ENCODE measurements at regions not wholly inside any gene's neighbourhood (a gene's known extent, or its start where the extent isn't known, plus 50 kb on each side); places are given as distances from the start of the nearest gene placed in this dataset.

DNA sequence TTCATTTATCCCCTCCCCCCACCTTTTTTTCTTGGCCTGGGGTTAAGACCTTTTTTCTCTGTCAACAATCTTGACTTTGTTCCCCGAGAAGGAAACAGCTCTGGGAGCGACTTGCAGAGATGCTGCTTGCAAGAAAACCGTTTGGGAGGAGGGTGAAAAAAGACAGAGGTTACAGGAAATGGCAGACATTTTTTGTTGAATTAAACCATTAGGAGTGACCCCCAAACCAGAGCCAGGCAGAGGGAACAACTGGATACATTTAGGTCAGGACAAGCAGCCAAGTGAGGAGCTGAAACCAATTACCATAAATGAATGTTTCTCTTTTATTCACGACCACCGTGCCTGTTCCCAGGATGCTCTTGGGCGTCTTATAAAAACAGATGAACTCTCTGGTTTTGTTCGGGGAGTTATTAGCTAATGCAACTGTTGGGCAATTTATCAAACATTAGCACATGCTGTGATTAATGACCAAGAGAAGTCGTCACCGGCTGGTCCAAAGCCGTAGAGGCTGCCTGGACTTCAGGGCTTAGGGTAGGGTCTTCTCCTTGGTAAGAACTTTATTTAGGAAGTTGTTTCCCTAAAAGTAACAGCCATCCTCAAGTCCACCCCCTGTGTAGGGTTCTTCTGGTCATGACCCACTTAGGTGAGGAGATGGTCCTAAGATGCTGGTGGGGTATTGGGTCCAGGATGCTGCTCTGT, 141.0 kb downstream of the FOXD2 start:
- Mint-ChIP-seq H3K27me3 (peaks cover 10% of the 10 kb centered on the region), H3K27ac (no peak overlapping the region), H3K9me3 (no peaks in the 10 kb centered on the region), H3K4me1 (no peaks in the 10 kb centered on the region), H3K36me3 (no peaks in the 10 kb centered on the region), H3K4me3 (no peak overlapping the region)
- Histone ChIP-seq H3K27me3 (ENCODE audit: control insufficient read depth, insufficient read depth, low read length) (peaks cover 3% of the 10 kb centered on the region), H3K27ac (ENCODE audit: insufficient read depth, low read length, poor library complexity, severe bottlenecking) (no peak overlapping the region), H3K4me3 (ENCODE audit: low read depth, low read length) (no peak overlapping the region), H3K9me3 (ENCODE audit: control insufficient read depth in 2 of 2, low read length in 2 of 2) (no peaks in the 10 kb centered on the region), H3K4me1 (ENCODE audit: control insufficient read depth, insufficient read depth, low read length, poor library complexity, severe bottlenecking) (no peaks in the 10 kb centered on the region), H3K36me3 (ENCODE audit: control insufficient read depth, insufficient read depth, low read length) (no peaks in the 10 kb centered on the region)
- DNase-seq (no peak), ATAC-seq (ENCODE audit: low read depth in 2 of 2) (no peak)

DNA sequence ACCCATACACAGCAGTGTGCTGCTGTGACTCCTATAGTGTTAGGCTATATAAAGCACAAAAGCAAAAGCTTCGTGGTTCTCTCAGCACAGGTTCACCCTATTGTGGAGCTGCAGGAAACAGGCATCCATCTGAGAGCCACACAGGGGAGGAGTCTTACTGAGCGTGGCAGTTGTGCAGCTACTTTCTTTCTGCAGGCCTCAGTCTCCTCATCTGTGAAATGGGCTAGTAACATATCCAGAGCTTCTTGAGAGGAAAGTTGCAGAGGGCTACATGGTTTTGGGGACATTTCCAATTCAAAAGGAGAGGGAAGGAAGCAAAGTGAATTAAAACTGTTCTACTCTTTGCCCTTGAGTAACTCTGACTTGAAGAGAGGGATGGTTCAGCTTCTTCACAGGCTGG, 142.0 kb downstream of the FOXD2 start:
- Histone ChIP-seq H3K4me3 (ENCODE audit: low read depth, low read length) (no peak overlapping the region), H3K9me3 (ENCODE audit: control insufficient read depth in 2 of 2, low read length in 2 of 2) (no peaks in the 10 kb centered on the region), H3K27ac (ENCODE audit: insufficient read depth, low read length, poor library complexity, severe bottlenecking) (no peak overlapping the region), H3K4me1 (ENCODE audit: control insufficient read depth, insufficient read depth, low read length, poor library complexity, severe bottlenecking) (no peaks in the 10 kb centered on the region), H3K36me3 (ENCODE audit: control insufficient read depth, insufficient read depth, low read length) (no peaks in the 10 kb centered on the region), H3K27me3 (ENCODE audit: control insufficient read depth, insufficient read depth, low read length) (peaks cover 3% of the 10 kb centered on the region)
- Mint-ChIP-seq H3K4me1 (no peaks in the 10 kb centered on the region), H3K27me3 (peaks cover 8% of the 10 kb centered on the region), H3K9me3 (no peaks in the 10 kb centered on the region), H3K4me3 (no peak overlapping the region), H3K27ac (no peak overlapping the region), H3K36me3 (no peaks in the 10 kb centered on the region)
- ATAC-seq (ENCODE audit: low read depth in 2 of 2) (no peak), DNase-seq (no peak)

- Mint-ChIP-seq H3K4me3 (no peak overlapping the region), H3K27ac (no peak overlapping the region), H3K27me3 (peaks cover 15% of the 10 kb centered on the region), H3K4me1 (no peaks in the 10 kb centered on the region), H3K9me3 (peaks cover 0 to 2% (median 0%) of the 10 kb centered on the region in 7 donors), H3K36me3 (no peaks in the 10 kb centered on the region)
- Histone ChIP-seq H3K4me3 (ENCODE audit: low read depth, low read length) (no peak overlapping the region), H3K36me3 (ENCODE audit: control insufficient read depth, insufficient read depth, low read length) (no peaks in the 10 kb centered on the region), H3K27ac (ENCODE audit: insufficient read depth, low read length, poor library complexity, severe bottlenecking) (no peak overlapping the region), H3K27me3 (ENCODE audit: control insufficient read depth, insufficient read depth, low read length) (peaks cover 3% of the 10 kb centered on the region), H3K9me3 (ENCODE audit: control insufficient read depth in 2 of 2, low read length in 2 of 2) (no peaks in the 10 kb centered on the region), H3K4me1 (ENCODE audit: control insufficient read depth, insufficient read depth, low read length, poor library complexity, severe bottlenecking) (no peaks in the 10 kb centered on the region)
- DNase-seq (no peak), ATAC-seq (ENCODE audit: low read depth in 2 of 2) (no peak)
Measured at GRCh38 chr1:47580451-47580995, 142.7 kb downstream of the FOXD2 start.

- DNase-seq (no peak), ATAC-seq (ENCODE audit: low read depth in 2 of 2) (no peak)
- H3K27me3 Mint-ChIP-seq: peaks cover 17% of the 10 kb centered on the region
Measured at GRCh38 chr1:47582891-47583608, 145.2 kb downstream of the FOXD2 start.

GRCh38 chr1:47584249-47584648, 146.4 kb downstream of the FOXD2 start:
- H3K27ac ChIP-seq (ENCODE audit: insufficient read depth, low read length, poor library complexity, severe bottlenecking): no peak overlapping the region
- DNase-seq: no peak

More at GRCh38 chr1:47582891-47583608, 145.2 kb downstream of the FOXD2 start:
- no peaks in the 10 kb centered on the region for H3K9me3 ChIP-seq (ENCODE audit: control insufficient read depth in 2 of 2, low read length in 2 of 2)
- H3K27ac ChIP-seq (ENCODE audit: insufficient read depth, low read length, poor library complexity, severe bottlenecking): no peak overlapping the region
- H3K27me3 ChIP-seq (ENCODE audit: control insufficient read depth, insufficient read depth, low read length): peaks cover 3% of the 10 kb centered on the region
- Mint-ChIP-seq H3K4me1 (no peaks in the 10 kb centered on the region), H3K9me3 (peaks cover 0 to 2% (median 0%) of the 10 kb centered on the region in 7 donors), H3K4me3 (no peak overlapping the region), H3K27ac (no peak overlapping the region), H3K36me3 (no peaks in the 10 kb centered on the region)
- no peak overlapping the region for H3K4me3 ChIP-seq (ENCODE audit: low read depth, low read length)
- H3K36me3 ChIP-seq (ENCODE audit: control insufficient read depth, insufficient read depth, low read length): no peaks in the 10 kb centered on the region
- no peaks in the 10 kb centered on the region for H3K4me1 ChIP-seq (ENCODE audit: control insufficient read depth, insufficient read depth, low read length, poor library complexity, severe bottlenecking)

DNA sequence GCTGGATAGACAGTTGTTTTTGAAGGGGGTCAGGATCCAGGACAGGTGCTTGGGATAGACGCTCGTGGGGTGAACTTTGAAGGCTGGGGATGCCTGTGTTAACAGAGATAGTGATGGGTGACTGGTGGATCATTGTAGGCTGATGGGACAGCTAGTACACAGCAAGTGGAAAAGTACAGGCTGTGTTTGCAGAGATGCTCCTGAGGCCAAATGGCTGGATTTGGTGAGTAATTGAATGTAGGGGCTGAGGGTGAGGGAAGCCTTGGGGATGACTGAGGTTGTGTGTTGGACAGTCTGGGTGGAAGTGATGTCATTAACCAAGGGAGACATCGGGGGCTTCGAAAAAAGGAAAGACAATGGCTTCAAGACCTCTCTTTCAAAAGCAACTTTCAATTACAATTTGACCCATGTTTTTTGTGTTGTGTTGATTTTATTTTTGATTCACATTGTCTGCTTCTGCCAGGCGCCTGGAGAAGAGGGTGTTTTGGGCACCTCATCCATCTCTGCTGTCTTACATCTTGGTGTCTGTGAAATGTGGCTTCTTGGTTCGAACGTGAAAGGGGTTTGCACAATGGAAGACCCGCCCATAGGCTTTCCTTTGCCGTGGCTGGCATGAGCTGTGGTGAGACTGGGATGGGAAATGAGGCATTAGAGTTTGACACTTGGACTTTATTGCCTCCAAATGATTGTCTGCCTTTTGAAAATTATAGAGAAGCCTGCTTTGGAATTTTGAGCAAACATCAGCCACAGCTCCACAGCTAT, 147.5 kb downstream of the FOXD2 start:
- no peak overlapping the region for H3K27ac Mint-ChIP-seq
- no peaks in the 10 kb centered on the region for H3K36me3 ChIP-seq (ENCODE audit: control insufficient read depth, insufficient read depth, low read length)
- peaks cover 17% of the 10 kb centered on the region for H3K27me3 Mint-ChIP-seq
- no peaks in the 10 kb centered on the region for H3K9me3 ChIP-seq (ENCODE audit: control insufficient read depth in 2 of 2, low read length in 2 of 2)
- H3K4me3 ChIP-seq (ENCODE audit: low read depth, low read length): no peak overlapping the region
- H3K36me3 Mint-ChIP-seq: no peaks in the 10 kb centered on the region
- peaks cover 0 to 2% (median 0%) of the 10 kb centered on the region in 7 donors for H3K9me3 Mint-ChIP-seq
- ATAC-seq (ENCODE audit: low read depth in 2 of 2) (no peak), DNase-seq (no peak)
- H3K27me3 ChIP-seq (ENCODE audit: control insufficient read depth, insufficient read depth, low read length): peaks cover 3% of the 10 kb centered on the region
- no peak overlapping the region for H3K27ac ChIP-seq (ENCODE audit: insufficient read depth, low read length, poor library complexity, severe bottlenecking)
- H3K4me1 Mint-ChIP-seq: no peaks in the 10 kb centered on the region
- H3K4me1 ChIP-seq (ENCODE audit: control insufficient read depth, insufficient read depth, low read length, poor library complexity, severe bottlenecking): no peaks in the 10 kb centered on the region
- H3K4me3 Mint-ChIP-seq: no peak overlapping the region

More at GRCh38 chr1:47584249-47584648, 146.4 kb downstream of the FOXD2 start:
- Mint-ChIP-seq H3K4me3 (no peak overlapping the region), H3K27me3 (peaks cover 17% of the 10 kb centered on the region), H3K4me1 (no peaks in the 10 kb centered on the region), H3K36me3 (no peaks in the 10 kb centered on the region), H3K27ac (no peak overlapping the region), H3K9me3 (peaks cover 0 to 2% (median 0%) of the 10 kb centered on the region in 7 donors)
- H3K27me3 ChIP-seq (ENCODE audit: control insufficient read depth, insufficient read depth, low read length): peaks cover 3% of the 10 kb centered on the region
- H3K4me3 ChIP-seq (ENCODE audit: low read depth, low read length): no peak overlapping the region
- ATAC-seq (ENCODE audit: low read depth in 2 of 2): no peak
- H3K36me3 ChIP-seq (ENCODE audit: control insufficient read depth, insufficient read depth, low read length): no peaks in the 10 kb centered on the region
- no peaks in the 10 kb centered on the region for H3K4me1 ChIP-seq (ENCODE audit: control insufficient read depth, insufficient read depth, low read length, poor library complexity, severe bottlenecking)
- no peaks in the 10 kb centered on the region for H3K9me3 ChIP-seq (ENCODE audit: control insufficient read depth in 2 of 2, low read length in 2 of 2)

DNA sequence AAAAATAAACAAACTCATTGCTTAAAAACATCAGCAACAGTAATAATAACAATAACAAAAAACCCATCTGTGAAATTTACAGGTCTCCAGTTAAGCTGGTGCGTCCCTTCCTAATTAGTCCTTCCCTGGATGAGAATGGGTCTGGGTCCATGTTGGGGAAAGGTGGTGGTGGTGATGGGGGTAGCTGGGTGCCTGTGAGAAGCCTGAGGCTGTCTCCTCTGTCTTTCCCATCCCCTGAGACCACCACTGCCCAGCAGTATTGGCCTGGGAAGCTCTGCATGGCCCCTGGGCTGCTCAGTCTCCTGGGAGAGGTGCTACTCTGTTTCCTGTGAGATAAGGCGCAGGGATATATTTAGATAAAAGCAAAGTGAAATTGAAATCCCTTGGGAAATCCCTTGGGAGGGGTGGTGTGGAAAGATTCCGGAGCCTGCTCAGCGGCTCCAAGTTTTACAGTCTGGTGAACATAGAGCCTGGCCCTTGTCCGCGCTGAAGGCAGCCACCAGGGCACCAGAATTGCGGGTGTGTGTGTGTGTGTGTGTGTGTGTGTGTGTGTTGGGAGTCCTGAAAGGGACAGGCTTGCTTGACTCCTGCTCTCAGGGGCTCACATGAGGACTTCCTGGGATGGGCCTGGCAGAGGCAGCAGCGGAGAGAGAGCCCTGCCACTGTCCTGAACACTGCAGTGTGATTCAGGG, 150.2 kb downstream of the FOXD2 start:
- Mint-ChIP-seq H3K36me3 (no peaks in the 10 kb centered on the region), H3K4me1 (peaks cover 0 to 4% (median 0%) of the 10 kb centered on the region in 4 donors), H3K27me3 (peaks cover 13% of the 10 kb centered on the region), H3K27ac (no peak overlapping the region), H3K4me3 (no peak overlapping the region), H3K9me3 (peaks cover 0 to 3% (median 0%) of the 10 kb centered on the region in 7 donors)
- no peak overlapping the region for H3K27ac ChIP-seq (ENCODE audit: insufficient read depth, low read length, poor library complexity, severe bottlenecking)
- ATAC-seq (ENCODE audit: low read depth in 2 of 2) (no peak), DNase-seq (no peak)
- no peak overlapping the region for H3K4me3 ChIP-seq (ENCODE audit: low read depth, low read length)
- no peaks in the 10 kb centered on the region for H3K4me1 ChIP-seq (ENCODE audit: control insufficient read depth, insufficient read depth, low read length, poor library complexity, severe bottlenecking)
- no peaks in the 10 kb centered on the region for H3K36me3 ChIP-seq (ENCODE audit: control insufficient read depth, insufficient read depth, low read length)
- no peaks in the 10 kb centered on the region for H3K27me3 ChIP-seq (ENCODE audit: control insufficient read depth, insufficient read depth, low read length)
- no peaks in the 10 kb centered on the region for H3K9me3 ChIP-seq (ENCODE audit: control insufficient read depth in 2 of 2, low read length in 2 of 2)

Data from CD4-positive, CD25-positive, alpha-beta regulatory T cell (primary cell).